NCI-H2227 (cell line): ENCODE measurements at regions not wholly inside any gene's neighbourhood (a gene's known extent, or its start where the extent isn't known, plus 50 kb on each side); places are given as distances from the start of the nearest gene placed in this dataset.

Experiments
- DNase-seq: peaks from one replicate; lab custom pipeline; 2025; ENCODE audit not compliant: unreplicated experiment; lab: John Stamatoyannopoulos, UW

DNA sequence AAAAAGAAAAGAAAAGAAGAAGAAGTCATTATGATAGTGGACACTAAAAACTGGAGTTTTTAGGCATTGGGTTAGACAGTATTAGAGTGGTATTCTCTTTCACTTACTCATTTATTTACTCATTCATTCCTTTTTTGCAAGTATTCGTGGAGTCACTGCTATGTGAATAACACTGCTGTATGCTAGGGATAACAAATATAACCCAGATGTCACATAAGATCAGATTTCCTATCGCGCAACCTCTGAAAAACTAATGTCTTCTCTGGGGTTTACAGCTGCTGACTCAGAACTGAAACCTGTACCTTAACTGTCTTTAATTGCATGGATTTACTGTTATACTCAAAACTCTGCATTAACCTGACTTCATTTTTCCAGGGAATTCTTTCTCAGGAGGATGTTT lies 353.7 kb downstream of the LRIG3 start:
- no peak for DNase-seq

GRCh38 chr12:58567189-58567588 lies 353.1 kb downstream of the LRIG3 start:
- no peak for DNase-seq

GRCh38 chr12:58570411-58570810 lies 349.9 kb downstream of the LRIG3 start:
- DNase-seq: no peak

GRCh38 chr12:58575256-58575655 lies 345.0 kb downstream of the LRIG3 start:
- DNase-seq: no peak

DNA sequence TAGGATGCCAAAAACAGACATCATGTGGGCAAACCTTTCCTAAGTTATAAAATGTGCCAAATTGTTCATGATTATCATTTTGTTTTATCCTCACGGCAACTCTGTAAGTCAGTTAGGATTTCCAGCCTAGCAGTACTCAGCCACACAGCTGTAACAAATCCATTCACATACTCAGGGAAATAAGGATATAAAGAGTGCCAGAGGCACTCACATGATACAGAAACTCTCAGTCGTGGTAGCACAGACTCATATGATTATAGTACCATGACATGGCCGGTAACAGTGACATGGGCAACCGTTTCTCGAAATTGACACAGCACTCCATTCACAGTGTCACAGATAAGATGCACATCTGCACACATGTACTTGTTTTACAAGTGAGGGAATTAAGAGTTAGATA lies 344.2 kb downstream of the LRIG3 start:
- DNase-seq: no peak

DNA sequence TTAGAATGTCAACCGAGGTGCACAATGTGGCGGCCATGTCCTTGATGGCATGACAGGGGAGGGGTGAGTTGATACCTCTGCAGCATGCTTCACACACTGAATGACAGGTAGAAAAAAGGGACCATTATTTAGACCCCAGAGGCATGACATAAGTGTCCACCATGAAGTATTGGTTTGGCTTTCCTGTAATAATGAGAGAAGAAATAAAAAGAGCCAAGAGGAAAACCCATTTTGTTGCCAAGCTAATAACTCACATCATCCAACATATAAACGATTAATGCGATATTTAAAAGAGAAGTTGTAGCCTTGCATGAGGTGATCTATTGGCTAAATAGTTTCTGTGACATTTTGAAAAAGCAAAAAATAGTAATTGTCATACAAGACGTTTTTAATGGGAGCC lies 343.4 kb downstream of the LRIG3 start:
- no peak for DNase-seq

- DNase-seq: no peak
These were observed 340.2 kb downstream of the LRIG3 start for GRCh38 chr12:58580095-58580494.

DNA sequence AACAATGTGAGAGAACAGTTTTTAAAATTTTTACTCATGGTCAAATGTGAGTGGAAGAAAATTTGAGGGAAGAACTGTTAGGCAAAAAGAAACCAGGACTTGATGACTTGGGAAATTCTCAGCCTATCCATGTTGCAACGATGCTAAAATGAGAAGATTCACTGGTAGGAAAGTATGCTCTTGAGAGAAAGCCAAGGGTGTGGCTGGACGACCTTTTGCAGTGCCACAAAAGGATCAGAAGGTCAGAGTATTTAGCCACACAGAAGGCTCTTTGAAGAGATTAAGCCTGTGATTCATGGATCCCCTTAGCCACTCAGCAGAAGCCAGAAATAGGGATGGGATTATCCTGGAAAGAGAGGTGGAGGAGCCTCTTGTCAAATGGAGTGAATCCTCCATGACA lies 336.8 kb downstream of the LRIG3 start:
- DNase-seq: no peak

GRCh38 chr12:58583940-58584339 lies 336.4 kb downstream of the LRIG3 start:
- DNase-seq: no peak

DNA sequence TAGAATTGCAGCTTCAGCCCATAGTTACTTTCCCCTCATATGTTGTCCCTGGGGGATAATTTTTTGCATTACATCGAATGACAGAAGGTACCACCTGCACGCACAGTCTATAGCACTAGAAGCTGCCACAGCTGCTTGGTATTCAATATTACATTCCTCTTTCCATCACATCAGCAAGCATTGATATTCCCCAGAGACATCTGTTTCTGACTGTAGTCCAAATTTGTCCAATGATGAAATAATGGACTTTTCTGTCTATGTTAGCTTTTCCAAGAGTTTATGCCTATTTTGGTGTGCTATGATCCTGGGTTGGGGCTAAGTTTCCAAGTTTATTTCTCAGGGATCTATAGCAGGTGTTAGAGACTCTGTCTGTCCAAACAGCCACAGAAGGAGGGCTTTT lies 335.4 kb downstream of the LRIG3 start:
- no peak for DNase-seq

DNA sequence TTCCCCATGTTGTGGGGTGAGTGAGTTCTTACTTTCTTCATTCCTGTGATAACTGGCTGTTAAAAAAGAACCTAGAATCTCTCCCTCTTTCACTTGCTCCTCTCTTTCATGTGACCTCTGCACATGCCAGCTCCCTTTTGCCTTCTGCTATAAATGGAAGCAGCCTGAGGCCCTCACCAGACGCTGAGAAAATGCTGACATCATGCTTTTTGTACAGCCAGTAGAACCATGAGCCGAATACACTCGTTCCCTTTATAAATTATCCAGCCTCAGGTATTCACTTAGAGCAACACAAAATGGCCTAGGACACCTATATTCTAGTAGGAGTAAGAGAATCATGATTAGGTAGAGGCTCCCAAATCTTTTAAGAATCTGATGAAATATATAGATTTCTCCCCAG lies 333.5 kb downstream of the LRIG3 start:
- DNase-seq: no peak

- no peak for DNase-seq
These were observed 331.5 kb downstream of the LRIG3 start for GRCh38 chr12:58588770-58589169.

- no peak for DNase-seq
These were observed 327.7 kb downstream of the LRIG3 start for GRCh38 chr12:58592475-58593207.

- DNase-seq: no peak
These were observed 326.6 kb downstream of the LRIG3 start for GRCh38 chr12:58593557-58594304.

GRCh38 chr12:58596381-58596780 lies 323.9 kb downstream of the LRIG3 start:
- no peak for DNase-seq

- no peak for DNase-seq
These were observed 318.8 kb downstream of the LRIG3 start for GRCh38 chr12:58601529-58601928.

GRCh38 chr12:58602179-58602578 lies 318.1 kb downstream of the LRIG3 start:
- DNase-seq: no peak

- DNase-seq: no peak
These were observed 317.6 kb downstream of the LRIG3 start for GRCh38 chr12:58602736-58603135.

GRCh38 chr12:58607805-58608204 lies 312.5 kb downstream of the LRIG3 start:
- DNase-seq: no peak

DNA sequence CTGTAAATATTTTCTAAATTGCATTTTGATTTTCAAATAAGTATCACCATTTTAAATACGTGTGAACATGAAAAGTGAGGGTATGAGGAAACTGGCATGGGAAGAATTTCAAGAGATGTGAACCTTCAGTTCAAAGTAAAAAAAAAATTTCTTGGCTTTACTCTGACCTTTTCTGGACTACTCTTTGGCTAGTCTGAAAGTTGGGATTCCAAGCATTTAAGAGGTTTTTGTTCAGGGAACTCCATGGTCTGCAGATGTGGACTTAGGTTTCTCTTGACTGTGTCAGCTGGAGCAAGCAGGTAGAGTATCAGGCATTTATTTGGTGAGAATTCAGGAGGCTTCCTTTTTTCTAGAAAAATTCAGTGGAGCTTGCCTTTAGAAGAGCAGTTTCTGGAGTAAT lies 311.6 kb downstream of the LRIG3 start:
- DNase-seq: no peak

DNA sequence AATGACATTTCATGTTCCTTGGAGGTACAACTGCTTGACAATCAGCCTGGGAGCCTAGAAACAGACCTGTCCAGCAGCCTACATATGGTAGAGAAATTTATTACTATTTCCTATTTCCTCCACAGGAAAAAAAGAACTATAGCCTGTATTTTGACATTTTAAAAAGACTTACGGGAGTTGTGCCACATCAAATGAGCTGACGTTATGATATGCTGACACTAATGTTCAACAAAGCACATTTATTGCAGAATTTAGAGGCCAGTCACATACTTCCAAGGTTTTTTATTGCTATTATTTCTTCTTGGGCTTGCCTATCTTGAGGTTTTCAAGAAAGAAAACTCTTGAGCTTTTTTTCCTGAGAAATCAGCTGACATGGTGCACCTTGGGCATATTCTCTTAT lies 305.3 kb downstream of the LRIG3 start:
- no peak for DNase-seq

GRCh38 chr12:58615576-58615975 lies 304.7 kb downstream of the LRIG3 start:
- DNase-seq: no peak

GRCh38 chr12:58616618-58617017 lies 303.7 kb downstream of the LRIG3 start:
- DNase-seq: no peak
